ENCODE measurements at regions not wholly inside any gene's neighbourhood (a gene's known extent, or its start where the extent isn't known, plus 50 kb on each side); places are given as distances from the start of the nearest gene placed in this dataset.
A peak's percentile ranks its signal among the peaks of the same experiment; 100 is the strongest.

- TF ChIP-seq ATF4 (CRISPR knock-in tag; IDR thresholded peaks at IDR 0.05): no peak
- TF ChIP-seq ETS1 (conservative IDR thresholded peaks at IDR 0.05; ENCODE audit: control insufficient read depth, low read depth, low read length): peak; percentile 90
- TF ChIP-seq KLF16 (IDR thresholded peaks at IDR 0.05): peak; percentile 99
- no peak for TF ChIP-seq CHD4 (IDR thresholded peaks at IDR 0.05; ENCODE audit: insufficient read depth, insufficient replicate concordance, low read depth, low read length, poor library complexity, severe bottlenecking)
- peak; percentile 93 for TF ChIP-seq TOE1 (IDR thresholded peaks at IDR 0.05; ENCODE audit: borderline replicate concordance)
- TF ChIP-seq TOE1 (CRISPR knock-in tag; IDR thresholded peaks at IDR 0.05; ENCODE audit: borderline replicate concordance, low read depth): no peak
- TF ChIP-seq XRCC3 (IDR thresholded peaks at IDR 0.05): no peak
- peak; percentile 82 for TF ChIP-seq JUND (IDR thresholded peaks at IDR 0.05; ENCODE audit: borderline replicate concordance, low read depth, low read length)
- peak; percentile 44; the same call in 2 of the 3 replicates for TF ChIP-seq JUND (tag; IDR thresholded peaks at IDR 0.05; ENCODE audit: borderline replicate concordance, low read depth, low read length)
- peak; percentile 100 for TF ChIP-seq LEF1 (IDR thresholded peaks at IDR 0.05)
- 0 out of 2 replicates have a peak, but pooled peaks have one; percentile 18 for TF ChIP-seq ZNF561 (CRISPR knock-in tag; conservative IDR thresholded peaks at IDR 0.05)
Measured at GRCh38 chr1:58898739-58899586, 115.1 kb upstream of the JUN start (continued).
